HG03469 (cell line): ENCODE measurements at regions not wholly inside any gene's neighbourhood (a gene's known extent, or its start where the extent isn't known, plus 50 kb on each side); places are given as distances from the start of the nearest gene placed in this dataset.
"Not testable (repeated sequence)": the region's sequence is repeated elsewhere in the genome, so short reads cannot be mapped to it uniquely, and the experiment has no call there.

Experiments used
- ATAC-seq: cut with Tn5 transposase; IDR thresholded peaks from one replicate; pipeline ENCODE4 v1.9.1; 2021; ENCODE audit warnings: mild to moderate bottlenecking, moderate library complexity, moderate number of reproducible peaks; ENCODE audit not compliant: unreplicated experiment

DNA sequence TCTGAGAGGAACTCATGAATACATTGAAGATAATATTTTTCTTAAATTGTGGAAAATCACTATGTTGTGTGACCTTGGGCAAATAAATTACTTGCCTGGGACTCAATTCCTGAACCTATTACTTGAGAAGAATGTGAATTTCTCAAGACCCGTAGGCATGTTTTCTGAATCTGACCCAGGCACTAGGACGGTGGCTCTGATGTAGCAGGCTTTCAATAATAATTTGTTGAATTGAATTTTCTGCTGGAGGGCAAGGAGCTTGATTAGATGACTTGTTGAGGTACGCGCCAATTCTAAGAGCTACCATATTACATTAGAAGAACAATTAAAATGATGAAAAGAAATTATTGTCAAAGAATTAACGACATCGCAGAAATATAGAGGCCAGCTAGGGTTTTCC is 150.2 kb upstream of the LRRC3B start:
- ATAC-seq, result no peak

DNA sequence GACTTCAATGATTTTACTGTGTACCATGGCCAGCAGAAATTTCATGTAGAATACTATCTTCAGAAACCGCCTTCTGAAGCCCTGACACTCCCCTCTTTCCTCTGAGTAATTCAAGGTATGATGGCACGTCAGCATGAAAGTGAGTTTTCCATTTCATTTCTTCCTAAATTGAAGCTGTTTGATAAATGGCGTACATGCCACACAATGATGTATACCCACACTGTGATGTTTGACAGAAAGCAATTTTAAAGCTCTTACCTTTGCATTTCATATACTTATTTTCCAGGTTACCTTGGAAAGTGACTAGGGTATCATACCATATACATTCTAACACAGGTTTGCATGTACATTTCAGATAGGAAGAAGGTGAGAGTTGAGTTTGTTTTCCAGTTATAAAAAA is 147.9 kb upstream of the LRRC3B start:
- no peak for ATAC-seq

DNA sequence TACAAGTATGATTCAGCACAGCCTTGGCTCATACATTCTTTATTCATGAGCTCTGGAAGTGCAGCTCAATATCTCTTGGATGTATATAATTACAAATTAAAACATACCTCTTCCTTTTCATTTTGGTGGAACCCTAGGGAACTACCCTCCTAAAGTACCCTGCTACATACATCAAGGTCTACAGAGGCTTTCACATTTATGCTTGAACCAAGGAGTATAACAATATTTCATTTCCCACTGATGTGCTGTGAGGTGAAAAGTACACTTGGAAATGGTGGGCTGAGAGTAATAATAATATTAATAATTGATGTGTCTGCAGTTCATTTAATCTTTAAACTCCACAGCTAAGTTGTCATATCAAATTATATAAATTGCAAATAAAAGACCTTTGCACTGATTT is 142.2 kb upstream of the LRRC3B start:
- no peak for ATAC-seq

DNA sequence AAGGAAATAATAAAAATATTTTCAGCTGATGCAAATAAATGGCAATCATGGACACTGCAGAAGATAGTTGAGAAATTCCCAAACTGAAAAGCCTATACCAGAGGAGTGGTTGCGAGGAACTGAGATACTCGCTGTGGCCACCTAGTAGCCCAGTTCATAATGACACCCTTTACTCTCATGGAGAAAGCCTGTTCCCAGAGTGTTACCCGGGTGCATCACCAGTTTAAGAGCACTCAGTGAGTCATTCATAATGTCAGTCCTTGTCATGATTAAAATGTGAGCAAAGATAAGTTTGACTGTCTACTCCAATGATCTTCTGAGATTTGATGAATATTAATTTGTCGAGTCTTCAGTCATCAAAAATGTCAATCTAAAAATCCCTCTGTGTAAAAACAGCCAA is 138.4 kb upstream of the LRRC3B start:
- no peak for ATAC-seq

DNA sequence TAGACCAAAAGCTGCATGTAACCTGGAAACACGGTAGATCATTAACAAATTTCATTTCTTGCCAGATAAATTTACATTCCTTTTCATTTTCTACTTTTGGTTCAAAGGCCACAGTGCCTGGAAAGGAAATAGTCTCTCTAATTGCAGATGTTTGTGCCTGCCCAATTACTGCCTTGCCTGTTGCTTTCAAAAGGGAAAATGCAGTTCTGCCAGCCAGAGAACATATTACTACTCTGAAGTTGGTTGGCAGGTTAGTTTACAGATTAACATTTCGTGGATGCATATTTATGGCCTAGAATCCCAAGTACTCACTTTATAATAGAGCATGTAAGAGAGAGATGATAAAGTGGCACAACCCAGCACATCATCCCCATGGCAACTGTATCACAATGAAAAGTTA is 124.3 kb upstream of the LRRC3B start:
- no peak for ATAC-seq

DNA sequence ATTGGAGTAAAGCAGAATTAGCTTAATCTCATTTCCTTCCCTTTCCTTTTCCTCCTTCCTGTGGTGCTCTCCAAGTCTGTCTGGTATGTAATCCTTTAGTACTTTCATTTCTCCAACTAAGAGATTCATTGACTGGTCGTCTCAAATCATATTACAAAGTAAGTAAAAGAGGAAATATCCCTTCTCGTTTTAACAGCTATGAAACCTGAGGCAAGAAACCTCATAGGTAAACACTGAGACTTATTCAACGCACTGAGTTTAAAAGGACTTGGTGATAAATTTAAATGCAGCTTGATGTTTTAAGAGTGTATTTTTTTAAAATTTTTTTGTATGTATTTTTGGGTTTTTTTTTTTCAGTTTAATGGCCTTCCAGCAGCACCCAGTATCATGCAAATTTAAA is 117.2 kb upstream of the LRRC3B start:
- ATAC-seq, result no peak

DNA sequence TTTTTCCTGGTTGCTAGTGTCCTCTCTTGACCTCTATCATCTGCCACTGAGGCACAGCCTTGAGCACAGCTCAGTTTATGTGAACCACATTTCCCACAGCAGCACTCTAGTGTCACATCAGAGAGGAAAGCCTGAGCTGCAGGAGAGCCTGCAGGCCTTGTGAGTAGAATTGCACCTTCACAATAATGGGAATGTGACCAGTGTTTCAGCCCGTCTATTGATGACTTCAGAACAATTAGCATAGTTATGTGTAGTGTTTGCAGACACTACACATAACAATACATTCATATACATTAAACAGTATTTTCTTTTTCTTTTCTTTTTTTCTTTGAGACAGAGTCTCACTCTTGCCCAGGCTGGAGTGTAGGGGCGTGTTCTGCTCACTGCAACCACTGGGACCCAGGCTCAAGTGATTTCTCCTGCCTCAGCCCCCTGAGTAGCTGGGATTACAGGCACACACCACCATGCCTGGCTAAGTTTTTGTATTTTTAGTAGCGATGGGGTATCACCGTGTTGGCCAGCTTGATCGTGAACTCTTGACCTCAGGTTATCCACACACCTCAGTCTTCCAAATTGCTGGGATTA is 108.0 kb upstream of the LRRC3B start:
- ATAC-seq, result not testable (repeated sequence)

DNA sequence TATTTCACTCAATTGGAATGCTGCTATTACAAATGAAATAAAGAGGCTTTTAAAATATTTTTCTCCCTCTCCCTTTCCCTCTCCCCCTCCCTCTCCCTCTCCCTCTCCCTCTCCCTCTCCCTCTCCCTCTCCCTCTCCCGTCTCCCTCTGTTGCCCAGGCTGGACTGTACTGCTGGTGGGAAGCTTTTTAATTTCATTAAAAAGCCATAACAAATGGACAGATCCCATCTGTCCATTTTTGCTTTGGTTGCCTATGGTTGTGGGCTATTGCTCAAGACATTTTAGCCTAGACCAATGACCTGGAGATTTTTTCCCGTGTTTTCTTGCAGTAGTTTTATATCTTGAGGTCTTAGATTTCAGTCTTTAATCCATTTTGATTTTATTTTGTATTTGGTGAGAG is 107.2 kb upstream of the LRRC3B start:
- ATAC-seq, result no peak

DNA sequence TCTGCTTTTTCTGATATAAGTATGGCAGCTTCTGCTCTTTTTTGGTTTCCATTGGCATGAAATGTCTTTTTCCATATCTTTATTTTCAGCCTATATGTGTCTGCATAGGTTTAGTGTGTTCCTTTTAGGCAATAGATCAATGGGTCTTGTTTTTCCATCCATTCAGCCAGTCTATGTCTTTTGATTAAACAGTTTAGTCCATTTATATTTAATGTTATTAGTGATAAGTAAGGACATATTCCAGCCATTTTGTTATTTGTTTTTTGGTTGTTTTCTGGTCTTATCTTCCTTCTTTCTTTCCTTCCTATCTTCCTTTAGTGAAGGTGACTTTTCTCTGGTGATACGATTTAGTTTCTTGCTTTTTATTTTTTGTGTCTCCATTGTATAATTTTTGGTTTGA is 101.3 kb upstream of the LRRC3B start:
- no peak for ATAC-seq

DNA sequence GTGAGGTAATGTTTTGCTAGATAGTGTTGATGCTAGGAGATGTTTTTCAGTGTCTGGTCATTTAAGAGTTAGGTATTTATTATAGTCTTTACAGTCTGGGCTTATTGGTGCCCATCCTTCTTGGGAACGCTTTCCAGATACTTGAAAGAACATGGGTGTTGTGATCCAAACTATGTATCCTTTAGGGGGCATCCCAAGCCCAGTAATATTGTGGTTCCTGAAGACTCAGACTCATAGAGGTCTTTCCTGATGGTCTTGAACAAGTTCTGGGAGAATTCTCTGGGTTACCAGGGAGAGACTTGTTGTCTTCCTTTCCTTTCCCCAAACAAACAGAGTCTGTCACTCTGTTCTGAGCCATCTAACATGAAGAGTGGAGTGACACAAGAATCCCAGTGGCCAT is 99.7 kb upstream of the LRRC3B start:
- ATAC-seq, result no peak

DNA sequence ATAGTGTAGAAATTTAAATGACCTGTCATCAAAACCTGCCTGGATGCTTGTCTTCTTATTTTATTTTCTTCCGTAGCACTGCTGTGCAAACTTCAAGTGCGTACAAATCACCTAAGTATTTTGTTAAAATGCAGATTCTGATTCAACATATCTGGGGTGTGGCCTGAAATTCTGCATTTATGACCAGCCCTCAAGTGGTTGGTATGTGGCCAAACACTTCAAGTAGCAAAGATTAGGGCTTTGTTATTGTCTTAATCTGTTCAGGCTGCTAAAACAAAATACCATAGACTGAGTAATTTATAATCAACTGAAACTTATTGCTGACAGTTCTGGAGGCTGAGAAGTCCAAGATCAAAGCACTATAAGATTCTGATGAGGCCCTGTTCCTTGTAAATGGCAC is 97.6 kb upstream of the LRRC3B start:
- ATAC-seq, result no peak

DNA sequence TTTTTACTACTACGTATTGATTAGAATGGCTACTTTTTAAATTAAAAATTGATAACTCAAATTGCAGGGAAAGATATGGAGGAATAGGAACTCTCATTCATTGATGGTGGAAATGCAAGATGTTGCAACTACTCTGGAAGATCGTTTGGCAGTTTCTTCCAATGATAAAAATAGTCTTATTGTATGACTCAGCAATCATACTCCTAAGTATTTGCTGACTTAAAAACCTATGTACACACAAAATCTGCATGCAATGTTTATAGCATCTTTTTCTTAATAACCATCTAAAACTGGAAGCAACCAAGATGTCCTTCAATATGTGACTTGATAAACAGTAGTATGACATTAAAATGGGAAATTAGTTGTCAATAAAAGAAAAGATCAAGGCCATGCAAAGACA is 87.4 kb upstream of the LRRC3B start:
- ATAC-seq, result no peak

DNA sequence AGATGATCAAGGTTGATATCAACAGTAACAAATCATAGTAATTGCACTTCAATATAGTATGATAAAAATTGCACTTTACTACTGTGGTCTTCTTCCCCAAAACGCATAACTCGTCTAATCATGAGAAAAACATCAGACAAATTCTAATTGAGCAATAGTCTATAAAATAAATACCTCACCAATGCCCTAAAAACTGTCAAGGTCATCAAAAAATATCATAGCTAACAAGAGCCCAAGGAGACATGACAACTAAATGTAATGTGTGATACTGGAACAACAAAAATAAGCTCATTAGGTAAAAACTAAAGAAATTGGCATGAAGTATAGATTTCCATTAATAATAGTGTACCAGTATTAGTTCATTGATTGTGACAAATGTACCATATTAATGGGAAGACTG is 85.6 kb upstream of the LRRC3B start:
- no peak for ATAC-seq

DNA sequence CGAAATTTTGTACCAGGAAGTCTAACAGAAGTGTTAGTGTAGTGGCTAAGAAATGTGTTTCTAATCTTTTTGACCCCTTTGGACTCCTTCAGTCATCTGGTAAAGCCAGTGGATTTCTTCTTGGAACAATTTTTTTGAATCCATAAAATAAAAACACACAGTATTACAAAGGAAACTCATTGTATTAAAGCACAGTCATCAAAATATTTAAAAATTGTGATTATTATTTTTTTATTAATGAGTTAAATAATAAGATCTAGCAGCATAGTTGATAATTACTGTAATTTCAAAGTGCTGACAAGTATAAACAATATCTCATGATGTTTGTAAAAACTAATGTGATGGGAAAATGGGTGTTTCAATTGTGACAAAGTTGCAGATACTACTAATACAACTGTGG is 72.2 kb upstream of the LRRC3B start:
- ATAC-seq, result no peak

DNA sequence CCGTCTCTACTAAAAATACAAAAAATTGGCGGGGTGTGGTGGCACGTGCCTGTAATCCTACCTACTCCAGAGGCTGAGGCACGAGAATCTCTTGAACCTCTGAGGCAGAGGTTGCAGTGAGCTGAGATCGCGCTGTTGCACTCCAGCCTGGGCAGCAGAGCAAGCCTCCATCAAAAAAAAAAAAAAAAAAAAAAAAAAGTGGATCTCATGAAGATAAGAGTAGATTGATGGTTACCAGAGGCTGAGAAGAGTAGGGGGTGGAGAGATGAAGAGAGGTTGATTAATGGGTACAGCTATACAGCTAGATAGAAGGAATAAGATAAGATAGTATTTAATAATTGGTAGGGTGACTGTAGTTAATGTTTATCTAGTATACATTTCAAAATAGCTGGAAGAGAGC is 65.9 kb upstream of the LRRC3B start:
- no peak for ATAC-seq

DNA sequence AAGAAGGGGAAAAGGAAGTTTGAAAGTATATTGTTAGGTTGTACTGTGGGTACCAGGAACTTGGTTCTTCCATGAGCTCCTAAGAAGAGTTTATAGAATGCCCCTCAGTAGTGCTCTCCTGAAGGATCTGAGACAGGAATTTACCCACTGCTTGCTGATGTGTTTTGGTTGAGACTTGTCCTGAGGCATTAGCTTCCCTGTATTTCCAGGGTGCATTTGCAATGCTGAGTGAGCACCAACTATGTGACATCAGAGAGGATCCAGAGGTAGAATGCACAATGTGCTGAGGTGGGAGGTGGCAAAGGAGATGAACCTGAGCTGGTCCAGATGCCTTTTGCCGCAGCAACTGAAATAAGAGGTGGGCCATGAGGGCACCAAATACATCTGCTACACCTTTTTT is 64.3 kb upstream of the LRRC3B start:
- no peak for ATAC-seq

DNA sequence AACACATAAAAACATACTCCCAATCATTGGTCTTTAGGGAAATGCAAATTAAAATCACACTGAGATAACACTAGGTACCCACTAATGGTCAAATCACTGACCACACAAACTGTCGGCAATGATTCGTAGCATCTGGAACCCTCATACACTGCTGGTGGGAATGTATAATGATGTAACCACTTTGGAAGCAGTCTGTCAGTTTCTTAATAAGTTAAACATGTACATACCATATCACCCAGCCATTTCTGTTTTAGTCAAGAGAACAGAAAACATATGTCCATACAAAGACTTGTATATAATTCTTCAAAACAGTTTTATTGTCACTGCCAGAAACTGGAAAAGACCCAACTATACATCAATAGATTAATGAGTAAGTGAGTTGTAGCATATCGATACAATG is 63.3 kb upstream of the LRRC3B start:
- no peak for ATAC-seq

DNA sequence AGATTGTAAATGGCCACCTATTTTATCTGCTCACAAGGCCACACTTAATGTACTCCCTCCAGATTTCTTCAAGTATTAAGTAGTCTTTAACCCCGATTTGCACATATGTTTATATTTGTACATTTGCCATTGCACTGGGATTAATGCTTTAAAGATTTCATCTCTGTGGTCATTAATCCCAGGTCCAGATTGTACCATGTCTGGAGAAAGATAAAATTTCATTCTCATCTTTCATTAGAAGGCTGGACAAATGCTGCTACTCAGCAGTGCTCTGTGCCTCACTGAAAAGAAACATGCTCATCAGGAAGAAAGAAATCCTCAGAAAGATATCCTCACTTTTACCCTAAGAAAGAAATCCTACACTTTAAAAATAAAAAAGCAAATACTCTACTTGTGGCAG is 62.5 kb upstream of the LRRC3B start:
- ATAC-seq, result no peak

DNA sequence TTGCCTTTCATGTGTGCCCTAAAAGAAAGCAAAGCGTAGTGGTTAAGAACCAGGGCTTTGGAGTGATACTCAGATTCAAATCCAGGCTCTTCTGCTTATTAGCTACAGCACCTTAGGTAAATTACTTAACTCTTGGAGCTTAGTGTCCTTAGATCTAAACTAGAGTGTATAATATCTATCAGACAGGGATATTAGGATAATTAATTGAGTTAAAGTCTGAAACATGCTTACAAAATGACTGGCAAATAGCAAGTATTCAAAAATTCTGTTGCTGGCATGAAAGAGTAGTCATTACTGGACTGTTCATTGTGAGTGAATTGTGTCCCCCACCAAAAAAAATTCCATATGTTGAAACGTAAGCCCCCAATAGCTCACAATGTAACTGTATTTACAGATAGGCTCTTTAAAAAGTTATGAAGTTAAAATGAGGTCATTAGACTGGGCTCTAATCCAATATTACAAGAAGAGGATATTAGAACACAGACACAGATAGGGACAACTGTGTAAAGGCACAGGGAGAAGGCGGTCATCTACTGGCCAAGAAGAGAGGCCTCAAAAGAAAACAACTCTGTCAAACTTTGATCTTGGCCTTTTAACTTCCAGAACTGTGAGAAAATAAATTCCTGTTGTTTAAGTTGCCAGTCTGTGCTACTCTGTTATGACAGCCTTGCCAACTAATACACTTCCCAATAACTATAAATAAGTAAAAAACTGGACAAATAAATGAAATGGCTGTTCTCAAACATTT is 60.4 kb upstream of the LRRC3B start:
- no peak for ATAC-seq
